ENCODE measurements at regions not wholly inside any gene's neighbourhood (a gene's known extent, or its start where the extent isn't known, plus 50 kb on each side); places are given as distances from the start of the nearest gene placed in this dataset.
"Not testable (repeated sequence)": the region's sequence is repeated elsewhere in the genome, so short reads cannot be mapped to it uniquely, and the experiment has no call there.

DNA sequence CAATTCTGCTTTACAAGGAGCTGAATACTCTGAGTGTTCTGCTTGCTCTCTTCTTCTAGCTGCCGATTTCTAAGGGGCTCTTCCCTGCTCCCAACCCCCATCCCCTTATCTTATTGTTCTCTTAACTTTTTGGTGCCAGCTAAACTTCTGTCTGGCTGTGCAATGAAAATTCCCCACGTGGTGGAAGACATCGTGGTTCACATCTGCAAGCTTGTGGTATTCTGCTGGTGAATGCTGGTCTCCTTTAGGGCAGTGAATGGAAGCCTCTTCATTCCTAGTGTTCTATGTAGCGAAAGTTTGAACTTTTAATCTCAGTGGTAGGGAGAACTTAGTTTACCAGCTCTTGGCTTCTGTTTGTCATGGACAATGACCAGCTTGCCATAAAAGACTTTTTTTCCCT lies 406.0 kb upstream of the ZEB2 start:
- DNase-seq = no peak

DNA sequence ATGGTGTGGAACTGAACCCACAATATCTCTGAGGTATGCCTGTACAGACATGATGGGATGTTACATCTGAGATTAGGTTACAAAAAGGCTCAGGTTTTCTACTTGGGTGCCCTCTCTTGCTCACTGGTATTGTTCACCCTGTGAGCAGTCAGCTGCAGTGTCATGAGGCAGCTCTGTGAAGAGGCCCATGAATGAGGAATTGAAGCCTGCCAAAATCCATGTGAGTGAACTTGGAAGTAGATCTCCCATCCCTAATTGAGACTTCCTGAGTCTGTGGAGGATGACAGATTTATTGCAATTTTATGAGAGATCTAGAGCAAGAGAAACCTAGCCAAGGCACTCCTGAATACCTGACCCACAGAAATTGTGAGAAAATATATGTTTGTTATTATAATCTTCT lies 404.9 kb upstream of the ZEB2 start:
- no peak for DNase-seq

DNA sequence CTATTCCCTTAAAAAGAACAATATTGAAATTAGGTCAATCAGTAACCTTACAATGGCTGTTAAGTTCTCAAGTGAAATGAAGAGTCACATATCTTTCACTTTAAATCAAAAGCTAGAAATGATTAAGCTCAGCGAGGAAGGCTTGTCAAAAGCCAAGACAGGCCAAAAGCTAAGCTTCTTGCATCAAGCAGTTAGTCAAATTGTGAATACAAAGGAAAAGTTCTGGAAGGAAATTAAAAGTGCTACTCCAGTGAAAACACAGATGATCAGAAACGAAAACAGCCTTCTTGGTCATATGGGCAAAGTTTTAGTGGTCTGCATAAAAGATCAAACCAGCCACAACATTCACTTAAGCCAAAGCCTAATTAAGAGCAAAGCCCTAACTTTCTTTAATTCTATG lies 402.6 kb upstream of the ZEB2 start:
- no peak for DNase-seq

DNA sequence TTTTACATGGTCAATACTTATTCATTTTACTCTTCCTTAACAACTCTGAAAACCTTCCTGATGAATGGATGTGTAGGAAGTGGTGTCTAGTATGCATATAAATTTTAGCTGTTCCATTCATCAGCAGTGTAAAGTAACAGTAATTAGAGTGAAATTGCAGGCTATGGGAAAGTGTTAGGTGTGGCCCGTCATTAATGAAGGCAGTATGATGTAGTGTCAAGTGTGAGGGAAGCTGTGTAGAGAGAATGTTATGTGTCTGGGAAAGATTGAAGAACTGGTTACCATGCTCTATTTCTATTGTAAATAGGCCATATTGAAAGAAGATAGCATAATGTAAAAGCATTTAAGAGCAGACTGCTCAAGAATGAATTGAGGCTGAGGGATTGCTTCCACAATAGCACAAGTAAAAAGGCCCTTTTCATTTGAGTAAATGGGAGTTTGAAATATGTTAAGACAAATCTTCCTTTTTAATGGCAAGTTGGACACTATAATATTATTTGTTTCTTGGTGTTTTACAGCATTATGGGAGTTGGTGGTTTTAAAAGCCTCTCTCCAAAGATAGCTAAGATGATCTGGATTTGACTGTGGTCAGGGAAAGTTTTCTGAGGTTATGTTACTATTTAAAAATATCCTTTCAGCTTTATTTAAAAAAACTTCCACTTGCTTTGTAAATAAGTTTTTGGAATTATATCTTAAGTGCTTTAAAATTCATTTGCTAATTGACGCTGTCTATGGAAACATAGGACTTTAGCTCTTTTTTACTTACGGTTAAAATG lies 401.0 kb upstream of the ZEB2 start:
- no peak for DNase-seq

DNA sequence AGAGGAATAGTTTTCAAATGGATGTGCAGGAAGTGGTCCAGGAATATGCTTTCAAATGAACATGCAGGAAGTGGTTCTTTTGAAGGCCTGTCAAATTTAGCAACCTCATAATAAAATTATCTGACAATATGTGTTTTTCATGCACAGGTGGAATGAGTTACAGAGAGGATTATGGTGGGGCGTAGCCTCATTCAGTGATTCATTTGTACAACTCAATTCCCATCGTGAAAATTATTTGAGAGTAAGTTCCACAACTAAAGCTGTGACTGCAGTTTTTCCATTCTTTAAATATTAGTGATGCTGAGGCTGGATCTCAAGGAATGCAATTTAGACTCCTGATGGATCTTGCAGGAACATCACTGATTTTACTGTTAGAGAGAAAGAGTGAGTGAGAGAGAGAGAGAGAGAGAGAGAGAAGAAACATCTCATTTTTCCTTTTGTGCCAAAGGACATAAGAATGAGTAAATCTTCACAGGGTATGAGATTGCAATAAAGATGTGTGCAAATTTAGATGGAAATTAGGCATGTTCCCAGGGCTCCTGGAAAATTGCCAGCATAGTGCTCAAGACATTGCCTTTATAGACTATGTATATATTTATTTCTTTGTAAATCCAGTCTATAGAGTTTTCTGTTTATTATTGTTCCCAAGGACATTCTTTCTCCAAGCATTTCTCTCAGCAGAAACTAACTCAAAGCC lies 394.9 kb upstream of the ZEB2 start:
- no peak for DNase-seq

DNA sequence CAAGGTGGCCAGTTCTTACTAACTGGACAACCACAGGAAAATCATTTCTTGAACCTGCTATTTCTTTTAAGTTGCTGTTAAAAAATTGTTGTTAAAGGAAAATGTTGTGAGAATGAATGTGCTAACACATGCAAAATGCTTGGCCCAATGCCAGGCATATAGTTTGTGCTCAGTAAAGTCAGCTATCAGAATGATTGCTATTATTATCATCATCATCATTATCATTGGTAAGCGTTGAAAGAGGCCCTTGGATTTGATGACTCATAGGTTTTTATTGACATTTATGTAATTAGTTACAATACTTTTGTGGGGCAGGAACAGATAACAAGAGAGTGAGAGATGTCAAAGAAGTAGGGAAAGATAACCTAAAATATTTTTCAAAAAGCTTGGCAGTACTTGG lies 394.2 kb upstream of the ZEB2 start:
- no peak for DNase-seq

DNA sequence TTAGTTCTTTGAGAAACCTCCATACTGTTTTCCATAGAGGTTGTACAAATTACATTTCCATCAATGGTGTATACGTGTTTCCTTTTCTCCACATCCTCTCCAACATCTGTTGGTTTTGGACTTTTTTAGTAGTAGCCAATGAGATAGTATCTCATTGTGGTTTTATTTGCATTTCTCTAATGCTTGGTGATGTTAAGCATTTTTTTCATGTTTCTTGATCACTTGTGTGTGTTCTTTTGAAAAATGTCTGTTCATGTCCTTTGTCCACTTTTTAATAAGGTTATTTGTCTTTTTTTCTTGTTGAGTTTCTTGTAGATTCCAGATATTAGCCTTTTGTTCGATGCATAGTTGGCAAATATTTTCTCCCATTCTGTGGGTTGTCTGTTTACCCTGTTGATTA lies 392.3 kb upstream of the ZEB2 start:
- DNase-seq = no peak

DNA sequence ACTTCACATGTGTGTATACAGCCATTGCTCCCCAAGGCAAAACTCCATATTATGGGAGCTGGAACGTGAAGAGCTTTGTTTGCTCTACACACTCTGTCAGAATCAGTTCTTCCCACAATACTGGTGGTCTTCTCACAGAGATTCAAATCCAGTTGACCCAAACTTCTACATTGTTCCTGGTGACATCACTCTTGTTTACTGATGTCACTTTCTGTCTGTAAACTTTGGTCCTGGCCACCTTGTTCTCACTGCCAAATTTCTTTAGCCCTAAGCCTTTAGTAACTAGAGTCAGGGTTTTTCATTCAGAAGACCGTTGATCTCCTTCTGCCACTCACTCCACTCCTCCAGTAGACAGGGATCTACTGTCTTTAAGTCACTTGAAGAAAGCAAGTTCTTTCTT lies 386.0 kb upstream of the ZEB2 start:
- DNase-seq = no peak

DNA sequence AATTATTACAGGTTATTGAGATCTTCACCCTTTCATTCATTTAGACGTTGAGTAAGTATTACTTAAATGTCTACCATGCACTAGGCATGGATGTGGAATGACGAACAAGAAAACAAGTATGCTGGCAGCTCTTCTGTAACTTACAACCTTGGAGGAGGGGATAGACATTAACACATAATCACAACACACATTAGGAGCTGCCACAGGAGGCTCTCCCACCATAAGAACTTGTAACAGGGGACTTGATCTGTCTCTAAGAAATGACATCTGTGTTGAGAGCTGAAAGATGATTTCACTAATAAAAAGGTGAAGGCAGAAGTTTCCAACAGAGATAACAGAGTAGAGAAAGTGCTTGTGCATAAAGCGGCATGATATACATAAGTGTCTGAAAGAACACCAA lies 384.7 kb upstream of the ZEB2 start:
- DNase-seq = no peak

DNA sequence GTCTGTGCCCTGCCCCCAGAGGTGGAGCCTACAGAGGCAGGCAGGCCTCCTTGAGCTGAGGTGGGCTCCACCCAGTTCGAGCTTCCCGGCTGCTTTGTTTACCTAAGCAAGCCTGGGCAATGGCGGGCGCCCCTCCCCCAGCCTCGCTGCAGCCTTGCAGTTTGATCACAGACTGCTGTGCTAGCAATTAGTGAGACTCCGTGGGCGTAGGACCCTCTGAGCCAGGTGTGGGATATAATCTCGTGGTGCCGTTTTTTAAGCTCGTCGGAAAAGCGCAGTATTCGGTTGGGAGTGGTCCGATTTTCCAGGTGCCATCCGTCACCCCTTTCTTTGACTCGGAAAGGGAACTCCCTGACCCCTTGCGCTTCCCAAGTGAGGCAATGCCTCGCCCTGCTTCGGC lies 383.1 kb upstream of the ZEB2 start:
- not testable (repeated sequence) for DNase-seq

DNA sequence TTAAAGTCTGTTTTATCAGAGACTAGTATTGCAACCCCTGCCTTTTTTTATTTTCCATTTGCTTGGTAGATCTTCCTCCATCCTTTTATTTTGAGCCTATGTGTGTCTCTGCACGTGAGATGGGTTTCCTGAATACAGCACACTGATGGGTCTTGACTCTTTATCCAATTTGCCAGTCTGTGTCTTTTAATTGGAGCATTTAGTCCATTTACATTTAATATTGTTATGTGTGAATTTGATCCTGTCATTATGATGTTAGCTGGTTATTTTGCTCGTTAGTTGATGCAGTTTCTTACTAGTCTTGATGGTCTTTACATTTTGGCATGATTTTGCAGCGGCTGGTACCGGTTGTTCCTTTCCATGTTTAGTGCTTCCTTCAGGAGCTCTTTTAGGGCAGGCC lies 381.5 kb upstream of the ZEB2 start:
- DNase-seq = not testable (repeated sequence)

DNA sequence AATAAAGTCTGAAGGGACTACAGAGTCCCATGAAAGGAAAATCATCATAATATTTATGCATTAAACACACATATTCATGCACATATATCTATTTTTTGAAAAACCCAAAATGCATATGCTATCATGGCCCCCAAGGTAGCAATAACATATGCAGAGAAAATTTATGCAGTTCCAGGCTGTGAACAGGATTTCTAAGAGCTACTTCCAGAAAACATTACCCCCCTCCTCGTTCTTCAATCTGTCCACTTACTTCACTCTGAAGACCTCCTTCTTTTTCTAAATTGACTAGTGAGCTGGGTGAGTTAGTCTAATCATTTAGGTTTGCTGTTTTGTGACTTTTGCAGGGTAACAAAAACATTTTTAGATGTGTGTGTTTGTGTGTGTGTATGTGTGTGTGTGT lies 376.4 kb upstream of the ZEB2 start:
- no peak for DNase-seq

DNA sequence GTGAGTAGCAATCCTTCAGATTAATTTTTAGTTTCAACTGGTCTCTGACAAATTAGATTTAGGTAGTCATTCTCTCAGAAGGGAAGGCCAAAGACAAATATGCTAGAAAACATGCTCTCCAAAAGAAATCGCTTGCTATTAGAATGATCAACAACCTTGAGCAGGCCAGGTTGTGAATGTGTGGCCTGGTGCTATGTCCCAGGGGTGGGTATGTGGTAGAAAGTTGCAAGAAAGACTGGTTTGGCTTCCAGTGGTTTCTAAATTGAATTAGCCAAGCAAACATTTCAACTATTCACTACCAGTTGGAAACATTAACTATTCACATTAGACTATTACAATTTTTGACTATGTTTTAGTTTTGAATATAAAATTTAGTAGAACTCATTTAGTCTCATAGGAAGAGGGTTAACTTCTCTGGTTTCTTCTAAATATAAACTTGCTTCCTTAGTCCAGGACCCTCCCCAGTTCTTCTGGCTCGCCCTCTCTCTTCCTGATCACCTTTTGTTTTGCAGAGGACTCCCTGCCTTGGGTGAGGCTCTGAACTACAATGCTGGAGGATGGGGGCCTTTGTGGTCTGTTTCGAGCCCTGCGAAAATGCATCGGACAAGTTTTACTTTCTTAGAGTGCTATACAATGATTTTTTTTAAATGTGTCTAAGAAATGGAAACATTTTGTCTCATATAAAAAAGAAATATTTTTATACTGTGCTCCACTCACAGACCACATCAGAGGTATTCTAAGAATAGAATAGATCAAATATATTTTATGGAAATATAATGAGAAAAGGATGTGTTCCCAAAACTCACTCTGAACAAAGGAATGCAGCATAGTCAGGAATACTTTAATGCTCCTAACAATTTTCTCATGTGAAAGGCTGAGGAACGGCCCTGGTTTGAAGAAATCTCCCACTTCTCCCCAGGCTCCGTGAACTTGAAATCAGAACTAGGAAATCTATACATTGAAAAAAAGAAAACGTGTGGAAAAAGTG lies 375.0 kb upstream of the ZEB2 start:
- DNase-seq = no peak

DNA sequence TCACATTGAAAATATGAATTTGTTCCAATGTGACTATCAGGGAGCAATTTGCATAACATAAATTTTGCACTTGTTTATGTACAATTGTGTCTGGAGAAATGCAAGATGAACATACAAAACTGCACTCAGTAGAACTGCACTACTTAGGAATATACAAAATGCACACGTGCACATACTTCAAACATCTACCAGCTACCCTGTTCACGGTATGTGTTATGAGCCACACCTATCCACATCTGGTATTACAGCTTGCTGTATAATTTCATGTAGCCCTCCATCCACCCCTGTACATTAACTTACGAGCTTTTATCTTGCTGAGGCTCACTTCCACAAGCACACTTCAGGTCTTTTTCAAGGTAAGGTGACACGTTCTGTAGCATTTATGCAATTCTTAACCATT lies 373.5 kb upstream of the ZEB2 start:
- DNase-seq = no peak

DNA sequence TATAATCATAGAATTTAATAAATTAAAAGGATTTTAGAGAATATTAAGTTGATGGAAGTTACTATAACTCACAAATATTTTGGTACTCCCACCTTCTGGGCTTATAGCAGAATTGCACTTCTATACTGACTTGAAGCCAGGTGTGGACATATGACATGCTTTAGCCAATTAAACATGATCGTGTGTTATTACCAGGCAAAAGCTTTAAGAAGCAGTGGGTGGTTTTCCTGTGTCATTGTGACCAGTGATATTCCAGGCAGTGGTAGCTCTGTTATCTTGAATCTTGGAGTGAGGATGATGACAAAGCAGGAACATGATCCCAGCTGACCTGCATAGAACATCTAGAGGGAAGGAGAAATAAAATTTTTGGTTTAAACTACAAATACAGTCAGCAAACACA lies 370.9 kb upstream of the ZEB2 start:
- peak; percentile 58 for DNase-seq

DNA sequence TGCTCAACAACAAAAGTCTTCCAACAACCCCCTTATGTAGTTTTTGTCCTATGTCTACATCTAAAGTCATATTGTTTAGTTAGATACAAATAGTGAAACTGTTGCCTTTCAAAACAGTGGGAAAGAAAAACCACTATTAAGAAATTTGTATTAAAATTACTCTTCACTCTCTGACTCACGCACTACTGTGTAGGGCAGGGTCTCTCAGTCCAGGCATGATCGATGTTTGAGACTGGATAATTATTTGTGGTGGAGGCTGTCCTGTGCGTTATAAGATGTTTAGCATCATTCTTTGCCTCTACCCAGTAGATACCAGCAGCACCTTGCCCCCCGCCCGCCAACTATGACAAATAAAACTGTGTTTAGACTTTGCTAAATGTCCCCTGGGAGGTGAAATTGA lies 369.4 kb upstream of the ZEB2 start:
- no peak for DNase-seq

DNA sequence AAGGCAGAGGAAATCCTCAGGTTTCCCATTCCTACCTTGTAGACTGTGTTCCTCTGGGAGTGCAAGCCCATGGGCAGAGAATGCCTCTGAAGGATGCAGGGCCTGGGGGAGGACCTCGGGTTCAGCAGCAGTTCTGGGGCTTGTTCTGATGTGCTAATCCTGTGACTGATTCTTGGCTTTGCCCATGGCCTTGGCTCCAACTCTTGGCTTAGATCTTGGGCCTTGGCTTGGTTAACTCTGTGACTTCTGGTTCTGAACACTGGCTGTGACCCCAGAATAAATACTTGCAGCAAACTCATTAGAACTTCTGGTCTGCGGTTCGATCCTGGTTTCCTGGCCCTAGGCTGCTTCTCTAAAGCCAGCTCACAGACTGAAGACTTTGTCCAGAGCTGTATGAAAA lies 366.9 kb upstream of the ZEB2 start:
- DNase-seq = no peak

DNA sequence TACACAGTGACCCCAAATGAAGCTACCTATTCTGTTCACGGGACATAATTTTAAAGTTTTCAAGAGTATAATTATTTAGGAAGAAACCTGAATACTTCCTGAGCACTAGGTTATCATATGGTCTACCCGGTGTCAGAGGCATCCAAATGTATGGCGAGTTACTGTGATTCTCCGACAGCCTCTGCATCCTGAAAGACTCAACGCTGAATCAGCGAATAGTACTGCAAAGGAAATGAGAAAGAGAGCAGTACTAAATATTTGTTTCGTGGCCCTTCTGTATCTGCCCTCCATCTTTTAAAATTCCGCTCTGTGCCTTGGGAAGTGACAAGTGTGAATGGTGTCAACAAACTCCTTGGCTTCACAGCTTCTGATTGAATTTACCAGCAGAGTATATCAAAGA lies 358.0 kb upstream of the ZEB2 start:
- DNase-seq = no peak

DNA sequence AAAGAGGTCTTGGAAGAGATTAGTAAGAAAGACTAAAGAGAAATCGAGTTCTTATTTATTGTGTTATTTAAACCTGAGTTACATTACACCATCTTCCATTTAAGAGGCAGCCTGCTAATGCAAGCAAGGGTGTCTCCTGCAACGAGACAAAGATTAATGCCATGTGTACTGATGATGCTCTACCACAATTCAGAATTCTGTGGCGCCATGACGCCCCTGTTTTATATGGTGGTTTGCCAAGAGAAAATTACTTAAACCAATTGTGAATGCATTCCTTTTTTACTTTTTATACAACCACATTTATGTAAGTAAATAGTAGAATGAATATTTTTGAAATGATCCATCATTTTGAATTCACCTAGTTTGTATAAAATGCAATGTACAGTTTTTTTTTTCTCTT lies 356.1 kb upstream of the ZEB2 start:
- DNase-seq = no peak

DNA sequence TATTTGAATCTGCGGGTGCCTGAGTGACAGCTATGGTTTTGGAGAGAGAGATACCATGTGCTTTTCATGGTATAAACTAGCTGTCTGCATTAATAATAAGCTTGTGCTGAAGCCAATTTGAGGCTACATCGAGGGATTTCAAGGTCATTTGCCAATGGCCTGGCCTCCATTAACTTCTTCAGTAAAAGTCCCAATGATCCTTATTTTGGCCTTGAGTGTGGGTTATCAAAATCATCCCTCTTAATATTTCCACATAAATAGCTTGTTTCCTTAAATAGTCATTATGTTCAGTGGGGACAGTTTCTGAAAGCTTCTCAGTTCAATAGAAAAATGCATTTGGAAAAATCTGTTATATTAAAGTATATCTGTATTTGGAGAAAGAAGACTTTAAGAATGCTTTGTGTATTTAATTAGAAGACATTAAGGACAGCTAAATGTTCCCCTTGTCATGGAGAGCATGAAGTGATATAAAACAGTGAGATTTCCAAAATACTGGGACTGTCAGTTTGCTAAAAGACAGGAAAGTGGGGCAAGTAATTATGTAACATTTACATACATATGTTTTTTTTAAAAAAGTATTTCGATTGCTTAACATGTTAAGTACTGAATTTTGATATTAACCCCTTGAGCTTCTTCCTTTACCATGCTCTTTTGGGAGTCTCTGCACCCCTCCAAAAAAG lies 355.5 kb upstream of the ZEB2 start:
- no peak for DNase-seq

DNA sequence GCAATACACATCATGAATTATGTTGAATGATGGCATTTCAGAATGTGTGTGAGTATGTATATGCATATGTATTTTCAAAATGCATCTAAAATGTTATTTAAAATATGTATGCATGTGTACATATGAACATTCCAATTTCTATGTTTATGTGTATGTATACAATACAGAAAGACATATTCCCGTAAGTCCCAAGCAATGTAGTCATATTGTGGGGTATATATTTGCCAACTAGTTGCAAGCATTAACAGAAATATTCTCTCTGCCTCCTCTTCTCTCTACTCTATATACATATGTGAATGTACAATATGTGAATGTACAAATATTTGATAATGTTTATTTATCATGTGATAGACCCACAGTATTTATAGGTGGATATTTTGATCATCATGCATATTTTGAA lies 345.8 kb upstream of the ZEB2 start:
- no peak for DNase-seq

DNA sequence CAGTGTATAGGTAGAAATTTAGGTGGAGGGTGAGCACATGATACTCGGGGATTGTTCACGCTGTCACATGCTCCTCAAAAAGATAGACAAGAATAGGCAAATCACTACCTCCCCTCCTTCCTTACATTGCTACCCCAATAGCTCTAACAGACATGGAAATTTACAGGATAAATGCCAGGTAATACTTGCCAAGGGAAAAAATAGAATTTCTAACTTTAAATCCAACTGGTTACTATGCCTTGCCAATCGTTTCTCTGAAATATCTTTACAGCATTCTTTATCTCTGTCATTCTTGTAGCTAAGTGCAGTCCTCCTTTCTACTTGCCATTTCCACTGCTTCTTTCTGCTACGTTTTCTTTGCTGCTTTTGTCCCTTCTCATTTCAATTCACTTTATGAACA lies 339.8 kb upstream of the ZEB2 start:
- DNase-seq = no peak

DNA sequence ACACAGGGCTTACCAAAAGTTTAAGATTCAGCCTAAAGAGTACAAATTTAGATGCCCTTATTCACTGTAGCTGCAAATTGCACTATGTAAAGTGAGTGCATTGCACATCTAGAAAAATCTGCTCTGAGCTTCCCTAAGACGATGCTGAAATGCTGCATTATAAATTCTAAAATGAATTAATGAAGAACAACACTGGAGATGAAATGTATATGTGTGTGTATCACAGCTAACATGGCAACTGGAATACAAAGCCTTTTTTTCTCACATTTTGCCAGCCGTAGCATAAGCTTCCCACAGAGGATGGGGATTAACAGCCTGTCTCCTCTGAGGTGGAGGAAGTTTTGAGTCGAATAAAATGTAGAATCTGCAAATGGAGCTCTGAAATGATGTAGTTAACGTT lies 338.3 kb upstream of the ZEB2 start:
- no peak for DNase-seq

Data from OCI-M1 (cell line).